Activated T-helper 17 cell treated with anti-CD3 and anti-CD28 coated beads, Interleukin-2, amount 50 U/mL, for 72 hours (primary cell): ENCODE measurements at regions not wholly inside any gene's neighbourhood (a gene's known extent, or its start where the extent isn't known, plus 50 kb on each side); places are given as distances from the start of the nearest gene placed in this dataset.
A peak's percentile ranks its signal among the peaks of the same experiment; 100 is the strongest.
"Not testable (repeated sequence)": the region's sequence is repeated elsewhere in the genome, so short reads cannot be mapped to it uniquely, and the experiment has no call there.

ENCODE experiments used
- ATAC-seq: fragments of 150-1000 bp; cut with Tn5 transposase; replicated peaks from 2 replicates; pipeline ENCODE4 v1.10.0; 2021; ENCODE audit warnings: mild to moderate bottlenecking, moderate library complexity
- H3K27ac Mint-ChIP-seq: one replicate; pipeline ENCODE4 v1.8.0; 2022; ENCODE audit warnings: mixed read lengths
- H3K27me3 Mint-ChIP-seq: one replicate; pipeline ENCODE4 v1.8.0; 2022; ENCODE audit warnings: mixed read lengths
- H3K36me3 Mint-ChIP-seq: one replicate; pipeline ENCODE4 v1.8.0; 2022; ENCODE audit warnings: low read depth, mild to moderate bottlenecking, mixed read lengths
- H3K4me1 Mint-ChIP-seq: one replicate; pipeline ENCODE4 v1.8.0; 2022; ENCODE audit warnings: mixed read lengths
- H3K4me3 Mint-ChIP-seq: one replicate; pipeline ENCODE4 v1.8.0; 2022; ENCODE audit warnings: mild to moderate bottlenecking, mixed read lengths
- H3K9me3 Mint-ChIP-seq: one replicate; pipeline ENCODE4 v1.8.0; 2022; ENCODE audit warnings: mixed read lengths

DNA sequence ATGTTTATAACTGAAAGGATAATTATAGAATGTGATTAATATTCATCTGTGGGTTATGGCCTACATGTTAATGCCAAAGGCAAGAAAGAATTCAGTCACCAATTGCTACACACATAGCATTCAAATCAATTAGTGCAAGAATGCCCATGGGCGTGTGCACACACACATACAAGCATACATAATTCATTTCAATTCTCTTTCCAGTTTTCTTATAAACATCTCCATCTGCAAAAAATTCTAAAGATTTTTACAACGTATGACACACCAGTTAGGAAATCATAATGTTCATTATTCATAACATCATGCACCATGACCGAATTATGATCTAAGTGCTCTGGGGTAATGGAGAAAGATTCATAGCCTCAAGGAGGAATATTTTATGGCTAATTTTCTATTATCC lies 111.0 kb upstream of the ADTRP start:
- no peaks in the 10 kb centered on the region for H3K27me3 Mint-ChIP-seq
- peaks cover 5% of the 10 kb centered on the region for H3K4me1 Mint-ChIP-seq
- no peak overlapping the region for H3K27ac Mint-ChIP-seq
- no peaks in the 10 kb centered on the region for H3K36me3 Mint-ChIP-seq
- no peaks in the 10 kb centered on the region for H3K9me3 Mint-ChIP-seq
- ATAC-seq: no peak
- H3K4me3 Mint-ChIP-seq: no peak overlapping the region

DNA sequence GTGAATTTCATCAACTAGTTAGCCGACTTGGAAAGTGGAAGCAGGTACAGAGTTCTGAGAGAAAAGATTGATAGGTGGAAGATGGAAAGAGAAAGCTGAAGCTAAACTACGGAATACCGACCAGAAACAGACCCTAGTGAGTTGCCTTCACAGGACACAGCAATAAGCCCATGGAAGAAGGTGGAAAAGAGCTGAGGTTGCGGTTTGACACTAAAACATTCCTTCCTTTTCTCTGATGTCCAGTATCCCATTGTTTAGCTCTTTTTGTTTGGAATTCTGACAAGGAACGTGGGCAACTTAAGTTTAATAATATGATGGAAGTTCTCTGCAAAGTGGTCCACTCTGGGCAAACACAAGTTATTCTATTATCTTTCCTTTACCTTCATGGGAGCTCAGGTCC lies 110.1 kb upstream of the ADTRP start:
- no peaks in the 10 kb centered on the region for H3K9me3 Mint-ChIP-seq
- no peak overlapping the region for H3K4me3 Mint-ChIP-seq
- peaks cover 5% of the 10 kb centered on the region for H3K4me1 Mint-ChIP-seq
- no peak overlapping the region for H3K27ac Mint-ChIP-seq
- H3K27me3 Mint-ChIP-seq: no peaks in the 10 kb centered on the region
- no peaks in the 10 kb centered on the region for H3K36me3 Mint-ChIP-seq
- no peak for ATAC-seq

GRCh38 chr6:11885159-11885558 lies 106.6 kb upstream of the ADTRP start:
- no peaks in the 10 kb centered on the region for H3K27me3 Mint-ChIP-seq
- H3K4me1 Mint-ChIP-seq: peaks cover 5% of the 10 kb centered on the region
- no peaks in the 10 kb centered on the region for H3K36me3 Mint-ChIP-seq
- no peak overlapping the region for H3K27ac Mint-ChIP-seq
- ATAC-seq: no peak
- H3K4me3 Mint-ChIP-seq: no peak overlapping the region
- H3K9me3 Mint-ChIP-seq: peaks cover 3% of the 10 kb centered on the region

- H3K36me3 Mint-ChIP-seq, H3K27me3 Mint-ChIP-seq, ATAC-seq, H3K4me1 Mint-ChIP-seq, H3K9me3 Mint-ChIP-seq, H3K4me3 Mint-ChIP-seq, H3K27ac Mint-ChIP-seq: not testable (repeated sequence)
Observed at GRCh38 chr6:11883471-11883870, 104.9 kb upstream of the ADTRP start.

GRCh38 chr6:11880156-11880555 lies 101.6 kb upstream of the ADTRP start:
- not testable (repeated sequence) for H3K4me3 Mint-ChIP-seq, H3K36me3 Mint-ChIP-seq, H3K27ac Mint-ChIP-seq, H3K4me1 Mint-ChIP-seq, H3K27me3 Mint-ChIP-seq, H3K9me3 Mint-ChIP-seq, ATAC-seq

DNA sequence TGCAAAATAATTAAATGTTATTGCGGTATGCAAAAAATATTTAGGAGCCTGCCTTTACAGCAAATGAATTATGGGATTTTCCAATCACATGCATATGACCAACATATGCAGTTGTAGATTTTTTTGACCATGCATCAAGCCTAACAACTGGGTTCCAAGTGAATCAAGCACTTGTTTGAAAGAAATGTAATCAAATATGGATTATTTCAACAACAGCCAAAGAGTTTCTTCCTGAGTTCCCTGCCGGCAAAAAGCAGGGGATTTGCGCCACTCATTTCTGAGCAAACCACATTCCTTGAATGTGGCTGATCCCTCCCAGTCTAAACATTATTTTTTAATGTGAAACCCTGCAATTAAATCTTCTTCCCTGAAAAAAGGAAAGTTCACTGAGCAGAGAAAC lies 100.1 kb upstream of the ADTRP start:
- no peak overlapping the region for H3K27ac Mint-ChIP-seq
- no peaks in the 10 kb centered on the region for H3K27me3 Mint-ChIP-seq
- no peaks in the 10 kb centered on the region for H3K36me3 Mint-ChIP-seq
- H3K4me3 Mint-ChIP-seq: no peak overlapping the region
- H3K4me1 Mint-ChIP-seq: no peaks in the 10 kb centered on the region
- ATAC-seq: no peak
- H3K9me3 Mint-ChIP-seq: peaks cover 8% of the 10 kb centered on the region

DNA sequence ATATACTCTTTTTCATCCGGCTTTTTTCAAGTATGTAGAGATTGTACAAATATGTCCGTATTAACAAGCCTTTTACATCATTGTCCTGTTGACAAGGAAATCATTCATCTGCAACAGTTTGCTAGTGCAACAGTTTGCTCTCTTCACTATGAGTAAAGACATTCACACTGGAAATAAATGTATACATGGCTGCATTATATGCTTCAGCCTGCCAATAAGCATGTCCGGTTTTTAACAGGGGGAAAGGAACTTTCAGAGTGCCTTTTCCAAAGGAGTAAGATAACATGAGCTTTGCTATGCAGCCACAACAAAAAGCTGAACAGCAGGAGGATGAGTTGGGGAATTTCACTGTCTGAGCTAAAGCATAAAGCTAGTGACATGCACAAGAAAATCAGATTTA lies 99.4 kb upstream of the ADTRP start:
- peaks cover 8% of the 10 kb centered on the region for H3K9me3 Mint-ChIP-seq

GRCh38 chr6:11876934-11877433 lies 98.4 kb upstream of the ADTRP start:
- Mint-ChIP-seq H3K9me3 (peaks cover 8% of the 10 kb centered on the region), H3K4me3 (no peak overlapping the region), H3K27me3 (no peaks in the 10 kb centered on the region), H3K27ac (no peak overlapping the region), H3K36me3 (no peaks in the 10 kb centered on the region), H3K4me1 (no peaks in the 10 kb centered on the region)
- ATAC-seq: no peak

More for the DNA sequence above, 99.4 kb upstream of the ADTRP start:
- Mint-ChIP-seq H3K4me1 (no peaks in the 10 kb centered on the region), H3K4me3 (no peak overlapping the region), H3K27ac (no peak overlapping the region), H3K36me3 (no peaks in the 10 kb centered on the region), H3K27me3 (no peaks in the 10 kb centered on the region)
- ATAC-seq: no peak

GRCh38 chr6:11875325-11876109 lies 96.9 kb upstream of the ADTRP start:
- no peaks in the 10 kb centered on the region for H3K36me3 Mint-ChIP-seq
- peaks cover 8% of the 10 kb centered on the region for H3K9me3 Mint-ChIP-seq
- no peak for ATAC-seq
- H3K27ac Mint-ChIP-seq: peak overlapping the region; percentile 64
- no peaks in the 10 kb centered on the region for H3K4me1 Mint-ChIP-seq
- no peak overlapping the region for H3K4me3 Mint-ChIP-seq
- H3K27me3 Mint-ChIP-seq: no peaks in the 10 kb centered on the region

GRCh38 chr6:11869672-11870340 lies 91.2 kb upstream of the ADTRP start:
- H3K4me1 Mint-ChIP-seq: no peaks in the 10 kb centered on the region
- no peaks in the 10 kb centered on the region for H3K27me3 Mint-ChIP-seq
- ATAC-seq: no peak
- H3K4me3 Mint-ChIP-seq: no peak overlapping the region
- H3K36me3 Mint-ChIP-seq: no peaks in the 10 kb centered on the region
- peaks cover 4% of the 10 kb centered on the region for H3K9me3 Mint-ChIP-seq
- H3K27ac Mint-ChIP-seq: no peak overlapping the region

DNA sequence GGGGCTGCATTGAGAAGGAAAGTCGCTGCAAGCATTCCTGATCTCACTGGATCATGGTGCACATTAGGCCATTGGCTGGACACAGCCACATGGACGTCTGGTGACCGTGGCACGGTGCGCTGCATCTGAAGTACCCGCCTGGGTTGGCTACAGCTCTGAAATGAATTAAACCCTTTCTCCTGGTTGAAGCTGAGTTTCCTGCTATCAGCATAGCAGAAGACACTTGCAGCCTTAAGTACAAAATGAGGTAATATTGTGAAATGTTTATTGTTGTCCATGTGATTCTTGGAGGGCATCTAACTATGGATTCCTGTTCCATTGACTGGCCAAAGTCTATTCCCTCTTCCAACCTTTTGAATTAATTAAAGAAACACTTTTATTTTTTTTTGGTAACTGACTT lies 89.8 kb upstream of the ADTRP start:
- no peaks in the 10 kb centered on the region for H3K27me3 Mint-ChIP-seq
- peaks cover 4% of the 10 kb centered on the region for H3K9me3 Mint-ChIP-seq
- H3K36me3 Mint-ChIP-seq: no peaks in the 10 kb centered on the region
- no peak overlapping the region for H3K4me3 Mint-ChIP-seq
- ATAC-seq: no peak
- H3K27ac Mint-ChIP-seq: no peak overlapping the region
- H3K4me1 Mint-ChIP-seq: no peaks in the 10 kb centered on the region

- ATAC-seq: no peak
- H3K4me3 Mint-ChIP-seq: no peak overlapping the region
- no peak overlapping the region for H3K27ac Mint-ChIP-seq
- H3K27me3 Mint-ChIP-seq: no peaks in the 10 kb centered on the region
- no peaks in the 10 kb centered on the region for H3K4me1 Mint-ChIP-seq
- no peaks in the 10 kb centered on the region for H3K9me3 Mint-ChIP-seq
- no peaks in the 10 kb centered on the region for H3K36me3 Mint-ChIP-seq
Observed at GRCh38 chr6:11865680-11866300, 87.2 kb upstream of the ADTRP start.

- Mint-ChIP-seq H3K9me3 (no peaks in the 10 kb centered on the region), H3K27ac (no peak overlapping the region), H3K36me3 (no peaks in the 10 kb centered on the region), H3K27me3 (no peaks in the 10 kb centered on the region), H3K4me3 (no peak overlapping the region), H3K4me1 (no peaks in the 10 kb centered on the region)
- ATAC-seq: no peak
Observed at GRCh38 chr6:11858439-11858838, 79.8 kb upstream of the ADTRP start.

DNA sequence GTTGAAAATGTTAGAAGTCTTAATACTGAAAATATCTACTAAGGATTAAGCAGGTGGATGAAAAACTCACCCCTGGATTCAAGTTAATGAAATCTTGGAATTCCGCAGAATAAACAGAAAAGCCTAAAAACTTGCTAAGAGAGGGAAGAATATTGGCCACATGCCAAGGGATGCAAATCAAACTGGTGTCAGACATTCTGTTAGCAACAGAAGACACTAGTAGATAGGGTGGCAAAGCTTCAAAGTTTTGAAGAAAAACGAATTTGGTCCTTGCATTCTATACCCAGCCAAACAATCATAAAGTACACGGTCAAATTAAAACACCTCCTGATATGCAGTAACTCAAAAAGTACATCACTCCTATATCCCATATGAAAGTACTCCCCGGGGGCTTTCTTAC lies 77.1 kb upstream of the ADTRP start:
- Mint-ChIP-seq H3K36me3 (no peaks in the 10 kb centered on the region), H3K9me3 (no peaks in the 10 kb centered on the region), H3K4me1 (peaks cover 3% of the 10 kb centered on the region), H3K27me3 (no peaks in the 10 kb centered on the region), H3K4me3 (no peak overlapping the region), H3K27ac (no peak overlapping the region)
- no peak for ATAC-seq
